ENCODE measurements at regions not wholly inside any gene's neighbourhood (a gene's known extent, or its start where the extent isn't known, plus 50 kb on each side); places are given as distances from the start of the nearest gene placed in this dataset.

DNA sequence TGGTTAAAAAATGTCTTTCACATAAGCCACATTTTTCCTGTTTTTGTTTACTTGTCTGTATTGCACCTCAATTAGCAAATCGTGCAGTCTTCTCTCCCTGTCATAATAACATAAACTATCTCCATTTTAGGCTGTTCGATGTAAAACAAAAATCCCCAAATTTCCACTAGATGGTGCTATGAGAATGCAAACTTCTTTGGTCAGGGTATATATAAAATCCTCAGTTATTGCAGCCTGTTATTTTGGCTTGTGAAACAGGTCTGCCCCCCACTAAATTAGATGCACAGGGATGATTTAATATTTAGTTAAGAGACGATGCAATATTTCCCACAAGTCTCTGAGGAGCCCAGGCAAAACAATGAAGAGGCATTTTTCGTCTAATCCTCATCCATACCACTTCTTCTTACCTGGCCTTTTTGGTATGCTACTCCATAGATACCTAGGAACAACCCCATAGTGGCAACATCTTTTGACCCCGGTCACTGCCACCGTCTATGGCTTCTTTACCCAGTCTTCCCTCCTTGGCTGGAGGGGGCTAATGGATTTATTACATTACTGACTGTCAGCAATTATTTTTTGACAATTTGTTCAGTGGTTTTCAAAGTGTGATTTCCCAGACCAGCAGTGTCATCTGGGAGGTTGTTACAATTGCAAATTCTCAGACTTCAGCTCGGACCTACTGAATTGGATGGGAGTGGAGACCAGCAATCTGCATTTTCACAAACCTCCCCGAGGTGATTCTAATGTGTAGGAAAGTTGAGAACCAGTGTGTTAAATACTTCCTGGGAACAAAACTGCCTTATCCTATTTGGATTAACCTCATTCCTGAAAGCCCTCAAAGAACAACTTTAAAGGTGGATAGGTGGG is 117.4 kb upstream of the CWC22 start:
- H3K4me3 ChIP-seq (ENCODE audit: low read depth, low read length), result no peak overlapping the region
- POLR2A ChIA-PET, result interaction anchor here (0.5 to 0.6 kb wide), 2 partner anchors 262 to 1576 kb away, joined by 3 read pairs; no protein-coding TSS in a partner anchor
- no peaks in the 10 kb centered on the region for H3K27me3 ChIP-seq (ENCODE audit: control insufficient read depth, insufficient read depth, low read length)
- H3K9me3 ChIP-seq (ENCODE audit: control insufficient read depth, insufficient read depth, low read length), result no peaks in the 10 kb centered on the region
- DNase-seq (ENCODE audit: low read depth, low spot score), result peak; percentile 27
- TF ChIP-seq, protein P1, sequence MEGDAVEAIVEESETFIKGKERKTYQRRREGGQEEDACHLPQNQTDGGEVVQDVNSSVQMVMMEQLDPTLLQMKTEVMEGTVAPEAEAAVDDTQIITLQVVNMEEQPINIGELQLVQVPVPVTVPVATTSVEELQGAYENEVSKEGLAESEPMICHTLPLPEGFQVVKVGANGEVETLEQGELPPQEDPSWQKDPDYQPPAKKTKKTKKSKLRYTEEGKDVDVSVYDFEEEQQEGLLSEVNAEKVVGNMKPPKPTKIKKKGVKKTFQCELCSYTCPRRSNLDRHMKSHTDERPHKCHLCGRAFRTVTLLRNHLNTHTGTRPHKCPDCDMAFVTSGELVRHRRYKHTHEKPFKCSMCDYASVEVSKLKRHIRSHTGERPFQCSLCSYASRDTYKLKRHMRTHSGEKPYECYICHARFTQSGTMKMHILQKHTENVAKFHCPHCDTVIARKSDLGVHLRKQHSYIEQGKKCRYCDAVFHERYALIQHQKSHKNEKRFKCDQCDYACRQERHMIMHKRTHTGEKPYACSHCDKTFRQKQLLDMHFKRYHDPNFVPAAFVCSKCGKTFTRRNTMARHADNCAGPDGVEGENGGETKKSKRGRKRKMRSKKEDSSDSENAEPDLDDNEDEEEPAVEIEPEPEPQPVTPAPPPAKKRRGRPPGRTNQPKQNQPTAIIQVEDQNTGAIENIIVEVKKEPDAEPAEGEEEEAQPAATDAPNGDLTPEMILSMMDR (IDR thresholded peaks at IDR 0.05; ENCODE audit: low read depth, low read length), result peak; percentile 69
- no peak overlapping the region for H3K27ac ChIP-seq (ENCODE audit: low read depth, low read length)
- CTCF ChIA-PET, result interaction anchor here (0.6 to 5.1 kb wide), 36 partner anchors 8 to 1826 kb away, joined by 3 to 74 read pairs (median 4); partner anchors contain the start of genes ITGA4 and UBE2E3

DNA sequence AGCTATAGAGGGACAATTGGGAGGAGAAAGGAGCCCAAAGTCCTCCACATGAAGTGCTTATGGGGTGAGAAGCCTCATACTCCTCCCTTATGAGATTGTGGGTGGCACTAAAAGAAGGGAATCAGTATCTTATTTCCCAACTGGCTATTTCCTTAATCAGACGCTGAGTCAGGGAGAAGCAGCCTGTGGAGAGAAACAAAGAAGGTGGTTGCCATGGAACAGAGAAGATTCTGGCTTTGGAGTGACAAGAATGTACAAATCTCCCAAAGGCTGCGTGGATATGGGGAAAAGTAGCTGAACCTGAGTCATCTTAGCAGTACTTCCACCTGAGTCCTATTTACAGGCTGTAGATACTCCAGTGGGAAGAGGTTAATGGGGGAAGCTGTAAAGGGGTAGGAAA is 115.8 kb upstream of the CWC22 start:
- no peaks in the 10 kb centered on the region for H3K27me3 ChIP-seq (ENCODE audit: control insufficient read depth, insufficient read depth, low read length)
- no peak for DNase-seq (ENCODE audit: low read depth, low spot score)
- no peak overlapping the region for H3K4me3 ChIP-seq (ENCODE audit: low read depth, low read length)
- H3K9me3 ChIP-seq (ENCODE audit: control insufficient read depth, insufficient read depth, low read length), result no peaks in the 10 kb centered on the region
- POLR2A ChIA-PET, result no interaction called here
- H3K27ac ChIP-seq (ENCODE audit: low read depth, low read length), result no peak overlapping the region
- TF ChIP-seq, protein P1 (IDR thresholded peaks at IDR 0.05; ENCODE audit: low read depth, low read length), result no peak
- CTCF ChIA-PET, result interaction anchor here (0.6 to 5.1 kb wide), 11 partner anchors 9 to 1619 kb away, joined by 3 to 74 read pairs (median 5); partner anchors contain the start of gene UBE2E3

DNA sequence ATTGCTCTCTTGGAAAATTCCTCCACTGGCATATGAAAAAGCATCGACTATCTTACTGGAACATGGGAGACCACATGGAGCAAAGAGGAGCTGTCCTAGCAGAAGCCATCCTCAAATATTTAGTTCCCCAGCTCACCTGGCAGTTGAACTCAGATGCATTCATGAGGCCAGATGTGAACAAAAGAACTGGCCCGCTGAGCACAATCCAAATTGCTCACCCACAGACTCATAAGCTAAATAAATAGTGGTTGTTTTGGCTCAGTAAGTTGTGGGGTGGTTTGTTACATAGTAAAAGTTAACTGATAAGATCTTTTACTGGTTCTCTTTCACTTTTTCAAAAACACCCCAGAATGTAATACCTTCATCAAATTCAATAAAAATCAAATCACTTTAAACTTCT is 108.6 kb upstream of the CWC22 start:
- POLR2A ChIA-PET, result no interaction called here
- DNase-seq (ENCODE audit: low read depth, low spot score), result no peak
- H3K27me3 ChIP-seq (ENCODE audit: control insufficient read depth, insufficient read depth, low read length), result no peaks in the 10 kb centered on the region
- H3K4me3 ChIP-seq (ENCODE audit: low read depth, low read length), result no peak overlapping the region
- CTCF ChIA-PET, result interaction anchor here (2.3 kb wide), 1 partner anchor 10 kb away, joined by 10 read pairs; no protein-coding TSS in a partner anchor
- TF ChIP-seq, protein P1 (IDR thresholded peaks at IDR 0.05; ENCODE audit: low read depth, low read length), result no peak
- no peaks in the 10 kb centered on the region for H3K9me3 ChIP-seq (ENCODE audit: control insufficient read depth, insufficient read depth, low read length)
- no peak overlapping the region for H3K27ac ChIP-seq (ENCODE audit: low read depth, low read length)

DNA sequence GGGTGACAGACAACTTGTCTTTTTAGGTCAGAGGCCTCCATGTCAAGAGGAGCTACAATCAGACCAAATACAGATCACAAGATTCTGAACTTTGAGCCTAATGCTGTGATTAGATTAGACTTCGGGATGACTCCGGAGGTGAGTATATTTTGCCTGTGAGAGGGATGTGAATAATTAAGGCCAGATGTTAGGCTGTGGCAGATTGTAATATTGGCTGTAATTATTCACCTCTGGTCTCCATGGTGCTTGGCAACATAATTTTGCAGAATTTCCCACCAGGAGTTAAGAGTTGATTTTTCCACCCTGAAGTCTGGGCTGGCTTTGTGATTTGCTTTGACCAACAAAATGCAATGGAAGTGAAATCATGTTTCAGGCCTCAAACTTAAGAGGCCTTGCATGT is 108.2 kb upstream of the CWC22 start:
- POLR2A ChIA-PET, result no interaction called here
- no peaks in the 10 kb centered on the region for H3K27me3 ChIP-seq (ENCODE audit: control insufficient read depth, insufficient read depth, low read length)
- H3K27ac ChIP-seq (ENCODE audit: low read depth, low read length), result no peak overlapping the region
- CTCF ChIA-PET, result interaction anchor here (2.3 kb wide), 1 partner anchor 10 kb away, joined by 10 read pairs; no protein-coding TSS in a partner anchor
- no peak overlapping the region for H3K4me3 ChIP-seq (ENCODE audit: low read depth, low read length)
- TF ChIP-seq, protein P1 (IDR thresholded peaks at IDR 0.05; ENCODE audit: low read depth, low read length), result no peak
- no peaks in the 10 kb centered on the region for H3K9me3 ChIP-seq (ENCODE audit: control insufficient read depth, insufficient read depth, low read length)
- DNase-seq (ENCODE audit: low read depth, low spot score), result no peak

DNA sequence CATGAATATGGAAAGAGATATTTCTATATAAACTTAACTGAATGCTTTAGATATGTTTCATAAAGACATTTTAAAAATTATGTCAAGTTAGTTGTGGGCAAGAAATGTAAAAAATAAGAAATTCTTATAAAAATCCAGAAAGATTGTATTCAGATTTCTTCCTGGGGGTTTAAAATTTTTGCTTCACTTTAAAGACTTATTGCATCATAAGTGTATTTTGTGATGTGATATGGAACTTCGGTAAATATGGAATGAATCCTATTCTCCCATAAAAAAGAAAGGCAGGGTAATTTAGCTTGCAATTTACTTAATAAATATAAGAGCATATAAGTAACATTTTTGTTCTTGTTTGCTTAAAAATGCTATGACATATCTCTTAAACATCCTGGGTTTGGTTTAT is 104.8 kb upstream of the CWC22 start:
- no peak for DNase-seq (ENCODE audit: low read depth, low spot score)
- ChIA-PET CTCF (interaction anchor here (1.5 kb wide), 1 partner anchor 12 kb away, joined by 6 read pairs; no protein-coding TSS in a partner anchor), POLR2A (no interaction called here)
- Histone ChIP-seq H3K27me3 (ENCODE audit: control insufficient read depth, insufficient read depth, low read length) (no peaks in the 10 kb centered on the region), H3K27ac (ENCODE audit: low read depth, low read length) (no peak overlapping the region), H3K9me3 (ENCODE audit: control insufficient read depth, insufficient read depth, low read length) (no peaks in the 10 kb centered on the region), H3K4me3 (ENCODE audit: low read depth, low read length) (no peak overlapping the region)
- TF ChIP-seq, protein P1 (IDR thresholded peaks at IDR 0.05; ENCODE audit: low read depth, low read length), result no peak
